SJSA1 (cell line): ENCODE measurements at regions not wholly inside any gene's neighbourhood (a gene's known extent, or its start where the extent isn't known, plus 50 kb on each side); places are given as distances from the start of the nearest gene placed in this dataset.
"Not testable (repeated sequence)": the region's sequence is repeated elsewhere in the genome, so short reads cannot be mapped to it uniquely, and the experiment has no call there.

ENCODE experiments used
- DNase-seq, 2 experiments: peaks; one replicate each; pipeline ENCODE4 v3.0.0-alpha.2; 2015 to 2020; ENCODE audit warnings: low spot score in 2 of 2, low read depth in 1 of 2
- H3K27ac ChIP-seq: fragments of 250-450 bp; sonication (Bioruptor Pico); 2 replicates; pipeline ENCODE4 v1.5.1; 2020; ENCODE audit warnings: mild to moderate bottlenecking, moderate library complexity
- H3K27me3 ChIP-seq: fragments of 250-450 bp; sonication (Bioruptor Pico); replicated peaks from 2 replicates; pipeline ENCODE4 v1.5.1; 2020; ENCODE audit warnings: mild to moderate bottlenecking, moderate library complexity
- H3K36me3 ChIP-seq: fragments of 250-450 bp; sonication (Bioruptor Pico); 2 replicates; pipeline ENCODE4 v1.5.1; 2020; ENCODE audit warnings: mild to moderate bottlenecking
- H3K4me1 ChIP-seq: fragments of 250-450 bp; sonication (Bioruptor Pico); replicated peaks from 2 replicates; pipeline ENCODE4 v1.6.1; 2021; ENCODE audit warnings: mild to moderate bottlenecking
- H3K4me3 ChIP-seq: fragments of 250-450 bp; sonication (Bioruptor Pico); 2 replicates; pipeline ENCODE4 v1.5.1; 2020; ENCODE audit warnings: mild to moderate bottlenecking
- H3K9me3 ChIP-seq: fragments of 250-450 bp; sonication (Bioruptor Pico); replicated peaks from 2 replicates; pipeline ENCODE4 v1.5.1; 2020; ENCODE audit warnings: mild to moderate bottlenecking

GRCh38 chr14:62439210-62439609 lies 606.0 kb downstream of the KCNH5 start:
- Histone ChIP-seq H3K27me3 (no peaks in the 10 kb centered on the region), H3K36me3 (no peaks in the 10 kb centered on the region), H3K9me3 (peaks cover 5% of the 10 kb centered on the region), H3K27ac (no peak overlapping the region), H3K4me3 (no peak overlapping the region), H3K4me1 (peaks cover 18% of the 10 kb centered on the region)
- no peak for DNase-seq

- Histone ChIP-seq H3K4me3 (no peak overlapping the region), H3K9me3 (no peaks in the 10 kb centered on the region; the same call in 1 of the 2 replicates), H3K4me1 (peaks cover 29% of the 10 kb centered on the region), H3K27ac (peak overlapping the region; percentile 50), H3K36me3 (no peaks in the 10 kb centered on the region), H3K27me3 (no peaks in the 10 kb centered on the region)
- DNase-seq = peak; percentile 40 to 47
These were observed 601.5 kb downstream of the KCNH5 start for GRCh38 chr14:62443796-62444195.

- Histone ChIP-seq H3K27ac (no peak overlapping the region), H3K4me3 (no peak overlapping the region), H3K27me3 (no peaks in the 10 kb centered on the region), H3K9me3 (no peaks in the 10 kb centered on the region), H3K36me3 (no peaks in the 10 kb centered on the region), H3K4me1 (peaks cover 29% of the 10 kb centered on the region)
- DNase-seq = peak in 1 of 2 experiments; percentile 25
These were observed 599.7 kb downstream of the KCNH5 start for GRCh38 chr14:62445570-62445969.

- Histone ChIP-seq H3K36me3 (no peaks in the 10 kb centered on the region), H3K27ac (no peak overlapping the region), H3K9me3 (no peaks in the 10 kb centered on the region), H3K27me3 (no peaks in the 10 kb centered on the region), H3K4me3 (no peak overlapping the region), H3K4me1 (no peaks in the 10 kb centered on the region)
- no peak for DNase-seq
These were observed 594.0 kb downstream of the KCNH5 start for GRCh38 chr14:62451221-62451620.

GRCh38 chr14:62453226-62453625 lies 592.0 kb downstream of the KCNH5 start:
- Histone ChIP-seq H3K36me3 (no peaks in the 10 kb centered on the region), H3K27ac (no peak overlapping the region), H3K27me3 (no peaks in the 10 kb centered on the region), H3K4me1 (no peaks in the 10 kb centered on the region), H3K9me3 (no peaks in the 10 kb centered on the region), H3K4me3 (no peak overlapping the region)
- DNase-seq = no peak

- H3K27ac ChIP-seq = no peak overlapping the region
- H3K9me3 ChIP-seq = no peaks in the 10 kb centered on the region
- H3K36me3 ChIP-seq = no peaks in the 10 kb centered on the region
- H3K4me3 ChIP-seq = no peak overlapping the region
- H3K4me1 ChIP-seq = no peaks in the 10 kb centered on the region
- DNase-seq = no peak
- no peaks in the 10 kb centered on the region for H3K27me3 ChIP-seq
These were observed 589.8 kb downstream of the KCNH5 start for GRCh38 chr14:62455446-62455845.

GRCh38 chr14:62462988-62463387 lies 582.3 kb downstream of the KCNH5 start:
- H3K4me3 ChIP-seq = no peak overlapping the region

GRCh38 chr14:62468946-62469345 lies 576.3 kb downstream of the KCNH5 start:
- Histone ChIP-seq H3K36me3 (no peaks in the 10 kb centered on the region), H3K27me3 (no peaks in the 10 kb centered on the region), H3K27ac (no peak overlapping the region), H3K9me3 (no peaks in the 10 kb centered on the region), H3K4me3 (no peak overlapping the region), H3K4me1 (no peaks in the 10 kb centered on the region)
- no peak for DNase-seq

More at GRCh38 chr14:62462988-62463387, 582.3 kb downstream of the KCNH5 start:
- Histone ChIP-seq H3K36me3 (no peaks in the 10 kb centered on the region), H3K9me3 (no peaks in the 10 kb centered on the region), H3K4me1 (no peaks in the 10 kb centered on the region), H3K27me3 (no peaks in the 10 kb centered on the region), H3K27ac (no peak overlapping the region)
- DNase-seq = no peak

- H3K4me1 ChIP-seq = no peaks in the 10 kb centered on the region
- no peaks in the 10 kb centered on the region for H3K36me3 ChIP-seq
- H3K27me3 ChIP-seq = no peaks in the 10 kb centered on the region
- no peak overlapping the region for H3K27ac ChIP-seq
- no peak for DNase-seq
- no peaks in the 10 kb centered on the region for H3K9me3 ChIP-seq
- no peak overlapping the region for H3K4me3 ChIP-seq
These were observed 574.3 kb downstream of the KCNH5 start for GRCh38 chr14:62470935-62471334.

- no peak overlapping the region for H3K27ac ChIP-seq
- no peaks in the 10 kb centered on the region for H3K36me3 ChIP-seq
- H3K27me3 ChIP-seq = no peaks in the 10 kb centered on the region
- no peaks in the 10 kb centered on the region for H3K4me1 ChIP-seq
- DNase-seq = no peak
- no peaks in the 10 kb centered on the region for H3K9me3 ChIP-seq
- no peak overlapping the region for H3K4me3 ChIP-seq
These were observed 554.1 kb downstream of the KCNH5 start for GRCh38 chr14:62491146-62491545.

GRCh38 chr14:62497708-62498107 lies 547.5 kb downstream of the KCNH5 start:
- Histone ChIP-seq H3K4me1 (no peaks in the 10 kb centered on the region), H3K36me3 (no peaks in the 10 kb centered on the region), H3K27ac (no peak overlapping the region), H3K9me3 (peaks cover 7% of the 10 kb centered on the region; the same call in 1 of the 2 replicates), H3K4me3 (no peak overlapping the region), H3K27me3 (no peaks in the 10 kb centered on the region)
- no peak for DNase-seq

GRCh38 chr14:62501021-62501750 lies 544.1 kb downstream of the KCNH5 start:
- Histone ChIP-seq H3K4me3 (no peak overlapping the region), H3K4me1 (no peaks in the 10 kb centered on the region), H3K27me3 (no peaks in the 10 kb centered on the region), H3K9me3 (peaks cover 7% of the 10 kb centered on the region; the same call in 1 of the 2 replicates), H3K27ac (no peak overlapping the region), H3K36me3 (no peaks in the 10 kb centered on the region)
- no peak for DNase-seq

- no peaks in the 10 kb centered on the region for H3K4me1 ChIP-seq
- H3K27ac ChIP-seq = no peak overlapping the region
- DNase-seq = no peak
- no peaks in the 10 kb centered on the region for H3K27me3 ChIP-seq
- H3K4me3 ChIP-seq = no peak overlapping the region
- no peaks in the 10 kb centered on the region for H3K36me3 ChIP-seq
- H3K9me3 ChIP-seq = no peaks in the 10 kb centered on the region
These were observed 540.2 kb downstream of the KCNH5 start for GRCh38 chr14:62505045-62505444.

- H3K4me1 ChIP-seq, H3K4me3 ChIP-seq, H3K27ac ChIP-seq, DNase-seq, H3K36me3 ChIP-seq, H3K9me3 ChIP-seq, H3K27me3 ChIP-seq: not testable (repeated sequence)
These were observed 523.9 kb downstream of the KCNH5 start for GRCh38 chr14:62521309-62521708.

- no peak for DNase-seq
- no peak overlapping the region for H3K4me3 ChIP-seq
- H3K9me3 ChIP-seq = 0 out of 2 replicates have a peak, but pooled peaks cover 10% of the 10 kb centered on the region
- H3K27ac ChIP-seq = no peak overlapping the region
- no peaks in the 10 kb centered on the region for H3K36me3 ChIP-seq
- H3K4me1 ChIP-seq = no peaks in the 10 kb centered on the region
- H3K27me3 ChIP-seq = no peaks in the 10 kb centered on the region
These were observed 517.0 kb downstream of the KCNH5 start for GRCh38 chr14:62528296-62528695.
